ENCODE measurements at regions not wholly inside any gene's neighbourhood (a gene's known extent, or its start where the extent isn't known, plus 50 kb on each side); places are given as distances from the start of the nearest gene placed in this dataset.

DNA sequence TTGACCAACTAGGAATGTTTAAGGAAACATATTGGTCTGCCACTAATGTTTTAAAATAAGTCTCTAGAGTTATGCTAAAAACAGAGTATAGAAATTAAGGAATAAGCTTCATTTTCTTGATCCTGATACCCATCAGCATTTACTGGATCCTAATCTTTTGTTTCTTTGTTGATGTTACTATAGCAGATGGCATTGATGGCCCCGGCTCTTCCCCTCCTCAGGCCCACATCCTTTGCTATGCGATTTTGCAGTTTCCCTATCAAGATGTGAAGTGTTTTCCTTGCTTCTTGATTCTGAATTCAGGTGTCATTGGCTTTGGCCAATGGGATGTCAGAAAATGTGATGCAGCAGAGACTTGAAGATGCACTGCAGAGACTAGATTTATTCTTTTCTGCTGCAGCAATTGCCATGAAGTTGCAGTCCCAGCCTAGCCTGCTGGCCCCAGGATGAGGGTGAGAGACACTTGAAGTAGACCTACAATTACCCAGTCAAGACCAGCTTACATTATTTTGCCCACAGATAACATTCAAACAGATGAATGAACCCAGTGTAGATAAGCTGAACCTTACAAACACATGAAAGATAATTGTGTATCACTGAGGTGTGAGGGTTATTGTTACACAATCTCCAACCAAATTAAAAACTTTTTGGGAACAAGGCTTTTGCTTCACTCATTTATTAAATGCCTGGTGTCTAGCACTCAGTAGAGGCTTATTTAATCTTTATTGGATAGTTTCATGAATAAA, 115.2 kb upstream of the ITGA4 start:
- no peak for DNase-seq (ENCODE audit: low spot score)

DNA sequence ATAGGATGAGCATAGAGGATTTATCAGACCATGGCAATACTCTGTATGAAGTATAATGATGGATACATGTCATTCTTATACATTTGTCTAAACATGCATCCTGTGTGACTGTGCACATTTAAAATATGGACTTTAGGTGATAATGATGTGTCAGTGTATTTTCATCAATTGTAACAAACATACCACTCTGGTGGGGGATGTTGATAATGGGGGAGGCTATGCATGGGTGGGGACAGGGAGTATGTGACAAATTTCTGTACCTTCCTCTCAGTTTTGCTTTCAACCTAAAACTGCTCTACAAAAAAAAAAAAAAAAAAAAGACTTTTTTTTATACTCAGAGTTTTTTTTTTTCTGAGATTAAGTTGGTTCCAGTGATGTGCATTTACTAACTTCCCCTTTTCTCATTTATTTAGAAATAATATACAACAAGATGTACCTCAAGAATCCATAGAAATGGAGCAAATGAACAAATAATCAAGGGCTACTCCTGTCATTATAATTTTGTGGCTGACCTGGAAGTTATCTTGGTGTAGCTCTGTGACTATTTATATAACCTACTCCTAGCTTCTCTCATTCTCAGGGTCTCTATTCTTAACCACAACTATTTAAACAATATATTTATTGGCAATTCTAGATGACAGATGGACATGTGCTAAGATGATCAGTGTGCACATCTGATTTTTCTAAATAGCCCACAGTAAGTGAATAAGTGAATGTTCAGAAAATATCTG, 108.9 kb upstream of the ITGA4 start:
- DNase-seq (ENCODE audit: low spot score) = no peak

DNA sequence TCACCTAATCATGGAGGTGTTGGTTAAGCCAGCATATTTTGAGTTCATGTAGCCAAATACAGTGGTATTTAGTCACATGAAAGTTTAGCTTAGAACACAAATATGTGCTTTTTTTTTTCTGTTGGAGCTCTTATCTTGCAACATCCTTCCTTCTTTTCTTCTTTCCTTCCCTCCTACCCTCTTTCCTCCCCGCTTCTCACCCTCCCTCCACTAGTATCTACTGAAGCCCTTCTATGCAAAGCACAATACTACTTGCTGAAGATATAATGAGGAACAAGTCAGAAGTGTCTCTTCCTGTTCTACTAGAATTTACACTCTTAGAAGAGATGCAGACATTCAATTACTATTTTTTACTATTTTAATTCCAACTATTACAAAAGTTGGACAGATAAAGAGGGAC, 105.0 kb upstream of the ITGA4 start:
- DNase-seq (ENCODE audit: low spot score) = no peak

DNA sequence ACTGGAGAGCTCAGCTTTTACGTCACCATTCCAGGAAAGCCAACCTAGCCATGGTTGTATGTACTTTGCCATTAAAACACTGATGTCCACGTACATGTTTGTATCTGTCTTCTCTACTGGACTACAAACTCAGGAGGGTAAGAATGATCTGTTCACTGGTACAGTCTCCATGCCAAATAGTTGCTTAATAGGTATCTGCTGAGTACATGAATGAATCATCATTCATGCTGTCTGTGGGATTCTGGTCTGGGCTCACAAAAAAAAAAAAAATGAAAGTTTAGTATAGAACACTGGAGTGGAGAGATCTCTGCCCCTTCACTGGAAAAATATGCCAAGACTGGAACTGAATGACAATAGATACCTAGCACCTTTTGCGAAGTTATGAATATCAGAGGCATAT, 102.6 kb upstream of the ITGA4 start:
- DNase-seq (ENCODE audit: low spot score) = no peak

DNA sequence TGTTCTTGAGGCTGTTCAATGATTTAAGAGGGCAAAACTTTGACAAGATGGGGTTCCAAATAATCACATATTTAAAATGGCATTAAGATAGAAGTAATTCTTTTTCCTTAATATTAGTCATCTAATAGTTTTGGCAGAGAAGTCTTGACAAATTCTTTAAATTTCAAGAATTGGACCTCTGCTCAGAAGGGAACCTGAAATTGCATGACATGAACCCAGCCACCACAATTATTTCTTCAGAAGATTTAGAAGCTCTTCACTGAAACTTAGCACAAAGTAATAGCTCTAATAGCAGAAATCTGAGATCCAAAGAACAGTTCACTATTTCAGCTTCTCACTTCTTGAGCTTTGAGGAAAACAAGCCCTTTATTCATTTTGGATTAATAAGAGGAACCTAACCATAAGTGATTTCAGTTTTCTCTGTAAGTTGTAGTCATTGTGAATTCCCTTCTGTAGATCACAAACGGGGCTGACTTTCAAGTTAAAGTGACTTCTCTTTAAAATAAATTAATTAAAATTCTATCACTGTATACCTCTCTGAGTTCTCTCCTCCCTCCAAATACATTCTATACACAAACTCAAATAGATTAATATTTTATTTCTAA, 100.6 kb upstream of the ITGA4 start:
- no peak for DNase-seq (ENCODE audit: low spot score)

DNA sequence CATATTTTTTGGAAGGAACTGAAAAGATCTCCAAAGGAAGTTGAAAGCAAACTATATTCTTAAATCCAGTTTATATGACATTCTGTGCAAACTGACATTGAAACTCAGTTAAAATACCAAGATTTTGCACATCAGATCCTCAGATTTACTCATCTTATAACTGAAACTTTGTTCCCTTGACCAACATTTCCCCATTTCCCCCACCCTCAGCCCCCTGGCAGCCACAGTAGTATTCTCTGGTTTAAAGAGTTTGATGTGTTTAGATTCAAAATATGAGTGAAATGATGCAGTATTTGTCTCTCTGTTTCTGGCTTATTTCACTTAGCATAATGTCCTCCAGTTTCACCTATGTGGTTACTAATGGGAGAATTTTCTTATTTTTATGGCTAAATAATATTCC, 99.2 kb upstream of the ITGA4 start:
- no peak for DNase-seq (ENCODE audit: low spot score)

DNA sequence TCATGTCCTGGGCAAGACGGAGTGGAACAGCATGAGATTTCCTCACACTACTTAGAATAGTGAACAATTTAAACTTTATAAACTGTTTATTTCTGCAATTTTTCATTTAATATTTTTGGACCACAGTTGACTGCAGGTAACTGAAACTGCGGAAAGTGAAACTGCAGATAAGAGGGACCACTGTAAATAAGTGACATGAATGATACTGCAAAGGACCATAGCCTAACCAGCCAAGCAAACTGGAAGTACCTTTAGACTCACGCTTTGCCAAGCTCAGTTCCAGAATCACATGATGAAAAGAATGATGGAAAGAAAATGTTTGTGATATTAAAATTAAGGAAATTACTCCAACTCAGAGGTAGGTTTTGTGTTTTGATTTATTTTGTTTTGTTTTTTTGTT, 94.6 kb upstream of the ITGA4 start:
- no peak for DNase-seq (ENCODE audit: low spot score)

DNA sequence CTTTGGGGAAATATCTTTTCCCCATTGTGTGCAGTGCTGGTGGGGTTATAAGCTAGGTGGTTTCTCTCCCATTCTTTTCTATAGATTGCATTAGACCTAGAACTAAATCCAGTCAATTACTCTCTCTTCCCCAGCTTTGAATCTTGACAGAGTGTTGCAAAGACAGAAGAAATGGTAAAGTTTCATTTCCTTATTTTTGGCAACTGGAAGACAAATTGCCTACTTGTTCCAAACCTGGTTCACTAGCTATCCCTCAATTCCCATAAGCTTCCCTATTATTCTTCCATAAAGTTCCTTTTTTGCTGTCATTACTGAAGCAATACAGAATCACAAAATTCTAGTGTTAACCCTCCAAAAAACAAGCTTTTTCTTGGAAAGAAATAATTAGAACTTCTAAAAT, 94.0 kb upstream of the ITGA4 start:
- no peak for DNase-seq (ENCODE audit: low spot score)

DNA sequence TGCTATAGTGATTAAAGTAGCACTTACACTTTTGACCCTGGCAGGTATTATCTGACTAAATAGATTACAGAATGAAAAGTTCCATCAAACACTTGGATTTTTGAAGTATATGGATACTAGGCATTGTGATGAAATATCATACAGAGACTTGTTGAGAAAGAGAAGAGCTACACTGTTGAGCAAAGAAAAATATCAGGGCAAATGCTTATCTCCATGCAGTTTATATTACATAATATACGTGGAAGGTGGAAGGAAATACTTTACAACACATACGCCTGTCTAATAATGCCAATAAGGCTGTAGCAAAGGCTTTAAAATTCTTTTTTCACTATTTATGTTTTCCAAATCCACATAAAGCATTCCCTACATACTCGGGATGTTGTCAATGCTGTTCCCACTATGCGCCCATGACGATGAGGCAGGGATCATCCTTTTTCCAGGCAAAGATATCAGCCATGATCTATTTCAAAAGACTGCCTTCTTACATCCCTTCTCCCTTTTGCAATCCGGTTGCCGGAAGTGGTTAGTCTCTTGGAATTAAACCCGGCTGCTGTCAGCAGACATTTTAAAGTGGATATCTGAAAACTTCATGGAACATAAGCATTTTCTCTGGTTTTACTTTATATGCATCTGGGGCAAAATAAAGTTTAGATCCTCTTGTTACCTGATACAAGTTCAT, 92.6 kb upstream of the ITGA4 start:
- no peak for DNase-seq (ENCODE audit: low spot score)

DNA sequence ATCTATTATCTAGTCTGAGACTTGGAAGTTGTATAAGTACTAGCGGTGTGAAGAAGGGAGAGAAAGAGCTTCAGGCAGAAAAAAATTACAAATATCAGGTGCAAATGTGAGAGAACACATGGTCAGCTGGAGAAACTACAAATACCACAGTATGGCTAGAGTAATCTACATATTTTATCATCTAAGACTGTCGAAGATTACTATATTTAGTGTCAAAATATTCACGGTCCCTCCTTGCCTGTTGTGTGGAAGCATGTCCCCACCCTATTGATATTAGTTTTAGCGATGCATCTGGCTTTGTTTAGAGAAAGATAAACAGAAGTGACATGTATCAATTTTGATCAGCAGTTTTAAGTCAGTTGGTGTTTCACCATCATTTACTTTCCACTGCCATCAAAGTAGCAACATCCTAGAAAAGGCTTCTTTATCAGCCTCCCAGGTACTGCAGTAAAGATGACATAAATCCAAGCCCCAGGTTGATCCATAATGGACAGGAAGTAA, 90.5 kb upstream of the ITGA4 start:
- DNase-seq (ENCODE audit: low spot score) = no peak

DNA sequence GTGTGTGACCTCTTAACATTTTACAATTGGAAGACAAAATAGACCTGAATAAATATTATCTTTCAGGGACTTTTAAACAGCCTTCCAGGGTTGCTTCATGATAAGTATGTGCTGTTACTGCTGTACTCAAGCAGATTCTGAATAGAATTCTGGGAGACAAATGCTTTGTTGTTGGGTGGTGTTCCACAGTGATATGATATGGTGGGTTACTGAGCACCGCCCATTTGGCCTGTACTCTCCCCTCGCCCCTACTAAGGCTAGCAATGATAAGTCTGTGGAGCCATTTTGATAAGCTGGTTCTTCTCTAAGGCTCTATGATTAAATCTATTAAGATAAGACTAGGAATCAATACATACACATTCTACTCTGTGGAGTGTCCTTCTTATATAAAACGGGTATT, 89.8 kb upstream of the ITGA4 start:
- no peak for DNase-seq (ENCODE audit: low spot score)

DNA sequence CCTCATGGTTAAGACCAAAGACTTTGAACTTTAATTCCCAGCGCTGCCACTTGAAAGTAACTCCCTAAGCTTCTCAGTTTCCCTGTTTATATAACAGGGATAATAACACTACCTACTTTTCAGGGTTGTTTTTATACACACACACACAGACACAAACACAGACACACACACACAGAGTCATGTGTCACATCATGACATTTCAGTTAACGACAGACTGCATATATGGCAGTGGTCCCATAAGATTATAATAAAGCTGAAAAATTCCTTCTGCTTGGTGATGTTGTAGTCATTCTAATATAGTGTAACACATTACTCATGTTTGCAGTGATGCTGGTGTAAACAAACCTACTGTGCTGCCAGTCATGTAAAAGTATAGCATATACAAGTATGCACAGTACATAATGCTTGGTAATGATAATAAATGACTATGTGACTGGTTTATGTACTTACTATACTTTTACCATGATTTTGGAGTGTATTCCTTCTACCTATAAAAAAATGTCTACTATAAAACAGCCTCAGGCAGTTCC, 89.2 kb upstream of the ITGA4 start:
- DNase-seq (ENCODE audit: low spot score) = no peak

DNA sequence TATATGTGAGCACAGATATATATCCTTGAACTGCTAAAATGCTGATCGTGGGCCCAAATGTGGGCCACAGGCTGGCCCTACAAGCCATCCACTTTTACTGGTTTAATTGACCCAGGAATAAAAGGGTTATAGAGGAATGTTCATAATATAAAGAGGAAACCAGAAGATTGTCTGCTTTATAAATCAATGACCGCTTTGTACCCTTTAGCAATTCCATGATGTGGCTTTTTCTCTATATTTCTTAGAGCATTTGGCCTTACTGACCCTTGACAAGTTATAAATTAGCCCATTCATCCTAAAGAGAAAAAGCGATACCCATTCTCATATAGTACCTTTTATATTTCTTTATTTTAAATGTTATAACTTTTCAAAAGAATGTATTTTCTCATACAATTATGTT, 87.1 kb upstream of the ITGA4 start:
- no peak for DNase-seq (ENCODE audit: low spot score)

DNA sequence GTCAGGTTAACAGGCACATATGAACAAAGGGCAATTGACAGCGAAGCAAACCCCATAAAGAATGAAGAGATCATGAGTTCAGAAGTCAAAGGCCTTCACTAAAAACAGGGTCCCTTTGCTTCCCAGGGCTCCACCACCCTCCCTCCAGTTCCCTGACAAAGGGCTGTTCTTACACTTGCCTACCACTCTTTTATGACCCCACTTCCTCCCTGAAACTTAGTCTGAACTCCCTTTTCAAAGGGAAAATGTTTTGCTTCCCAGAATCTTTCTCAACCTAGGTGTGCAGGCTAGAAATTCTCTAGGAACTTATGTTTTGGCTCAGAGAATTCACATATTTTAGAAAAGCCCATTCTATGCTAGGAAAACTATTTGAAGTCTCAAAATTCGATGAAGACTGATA, 86.0 kb upstream of the ITGA4 start:
- no peak for DNase-seq (ENCODE audit: low spot score)

DNA sequence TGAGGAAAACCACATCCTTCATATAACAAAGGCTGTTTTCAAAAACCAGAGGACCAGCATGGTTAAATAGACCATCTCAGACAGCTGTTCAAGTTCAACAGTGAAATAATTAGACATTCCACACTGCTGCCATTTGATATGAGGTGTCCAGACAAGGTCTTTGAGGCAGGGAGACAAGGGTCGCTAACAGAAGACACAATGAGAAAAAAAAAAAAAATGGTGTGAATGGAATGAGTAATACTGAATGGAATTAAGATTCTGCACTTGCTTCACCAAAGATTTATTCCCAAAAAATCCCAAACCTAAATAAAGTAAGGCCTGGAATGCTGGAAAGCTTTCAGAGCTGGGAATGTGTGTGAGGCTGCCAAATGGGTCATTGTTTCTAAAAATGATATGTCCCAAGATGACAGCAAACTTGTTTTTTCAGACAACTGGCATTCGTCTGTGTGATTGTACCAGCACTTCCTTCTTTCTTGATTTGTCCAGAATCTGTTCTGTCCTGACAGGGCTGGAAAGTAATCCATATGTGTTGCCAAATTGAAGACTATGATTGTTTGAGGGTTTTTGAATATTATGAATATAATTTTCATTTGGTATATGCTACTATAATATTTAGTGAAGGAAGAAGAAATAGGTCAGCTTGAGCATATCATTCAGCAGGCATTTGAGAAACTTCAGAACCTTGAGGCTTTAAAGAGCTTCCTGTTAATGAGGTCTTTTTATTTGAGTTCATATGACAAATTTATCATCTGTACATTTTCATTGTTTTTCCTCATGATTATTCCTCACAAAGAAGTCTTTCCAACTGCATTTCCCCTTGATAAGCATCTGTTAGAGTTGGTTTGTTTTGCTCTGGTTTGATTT, 85.2 kb upstream of the ITGA4 start:
- no peak for DNase-seq (ENCODE audit: low spot score)

DNA sequence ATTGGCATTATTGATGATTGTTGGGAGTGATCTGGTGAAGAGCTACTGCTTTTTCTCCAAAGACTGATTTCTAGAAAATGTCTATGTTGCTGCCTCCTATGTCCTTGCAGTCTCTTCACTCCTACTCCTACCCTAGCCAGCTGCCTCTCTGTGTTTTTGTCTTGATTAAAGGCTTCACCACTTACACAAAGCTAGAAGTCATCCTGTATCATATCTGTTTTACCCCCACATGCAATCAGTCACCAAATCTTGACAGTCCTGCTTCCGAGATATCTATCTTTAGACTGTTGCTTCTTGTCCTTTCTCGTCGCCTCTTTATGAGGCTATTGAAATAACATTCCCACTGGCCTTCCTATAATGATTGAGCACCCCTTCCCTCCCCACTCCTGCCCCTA, 84.5 kb upstream of the ITGA4 start:
- DNase-seq (ENCODE audit: low spot score) = peak; percentile 24

DNA sequence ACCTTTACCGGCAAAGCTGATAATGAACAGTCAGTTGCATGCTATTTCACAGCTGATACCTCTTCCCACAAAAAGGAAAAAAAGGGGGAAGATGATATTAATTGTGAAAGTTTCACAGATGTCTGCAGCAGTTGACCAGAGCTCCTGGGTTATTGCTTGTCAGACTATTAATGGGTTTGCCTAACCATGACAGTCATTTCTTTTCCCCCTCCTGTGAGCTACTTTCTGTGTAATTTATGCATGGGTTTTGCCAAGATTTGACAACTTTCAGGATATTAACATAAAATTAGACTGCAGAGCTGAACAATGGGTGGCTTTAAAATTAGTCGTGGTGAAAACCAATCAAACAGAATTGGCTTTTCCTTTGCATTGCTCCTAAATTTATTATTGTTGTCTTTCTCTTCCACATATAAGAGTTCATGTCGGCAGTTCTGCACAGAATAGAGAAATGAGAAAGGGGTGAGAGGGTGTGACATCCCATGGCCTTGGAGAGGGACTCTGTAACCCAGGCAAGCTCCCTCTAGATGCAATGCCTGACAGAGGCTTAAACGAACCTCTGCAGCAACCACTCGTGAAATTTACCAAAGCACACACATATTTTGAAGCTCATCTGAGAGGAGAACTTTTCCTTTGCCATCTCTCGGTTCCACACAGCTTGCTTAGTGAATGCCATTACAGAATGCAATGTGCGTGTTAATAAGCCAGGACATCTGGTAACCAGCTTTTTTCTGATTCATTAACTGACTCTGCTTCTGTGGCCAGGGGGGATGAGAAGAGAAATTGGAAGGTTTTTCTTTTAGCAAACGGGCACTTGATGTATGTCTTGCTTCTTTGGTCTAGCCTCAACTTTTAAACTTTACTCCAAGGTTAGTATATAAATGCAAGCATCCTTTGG, 82.2 kb upstream of the ITGA4 start:
- no peak for DNase-seq (ENCODE audit: low spot score)

DNA sequence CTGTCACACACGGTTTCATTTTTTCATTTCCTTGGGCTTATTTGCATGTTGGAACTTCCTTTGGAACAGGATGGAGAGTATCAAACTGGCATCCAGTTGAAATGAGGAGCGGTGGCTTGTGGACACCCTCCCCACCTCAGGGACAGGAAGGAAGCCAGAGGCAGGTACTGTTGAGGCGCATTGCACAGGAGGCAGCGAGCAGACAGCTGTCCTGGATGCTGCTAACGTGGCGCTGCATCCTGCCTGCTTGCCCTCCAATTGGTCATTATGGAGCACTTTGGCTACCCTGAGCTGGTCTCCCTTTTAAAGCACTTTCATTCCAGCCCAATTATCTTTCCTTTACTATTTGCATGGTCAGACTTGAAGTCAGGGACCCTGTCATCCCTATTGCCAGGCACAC, 80.7 kb upstream of the ITGA4 start:
- DNase-seq (ENCODE audit: low spot score) = peak; percentile 66

DNA sequence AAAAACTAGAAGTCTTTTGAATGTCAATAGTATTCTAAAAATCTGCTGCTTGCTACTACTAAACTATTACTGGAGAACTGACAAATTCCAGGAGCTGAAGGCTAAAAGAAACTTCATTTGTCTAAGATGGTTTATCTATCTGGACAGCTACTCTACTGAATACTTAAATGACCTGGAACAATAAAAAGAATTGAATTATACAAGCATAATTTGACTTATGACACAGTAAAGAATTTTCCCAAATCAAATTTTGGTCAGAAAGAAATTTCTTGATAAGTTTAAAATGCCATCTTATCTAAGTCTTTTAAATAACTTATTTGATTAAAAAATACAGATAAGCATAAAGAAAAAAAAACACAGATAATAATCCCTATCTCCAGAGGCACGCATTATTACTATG, 80.2 kb upstream of the ITGA4 start:
- peak; percentile 70 for DNase-seq (ENCODE audit: low spot score)

DNA sequence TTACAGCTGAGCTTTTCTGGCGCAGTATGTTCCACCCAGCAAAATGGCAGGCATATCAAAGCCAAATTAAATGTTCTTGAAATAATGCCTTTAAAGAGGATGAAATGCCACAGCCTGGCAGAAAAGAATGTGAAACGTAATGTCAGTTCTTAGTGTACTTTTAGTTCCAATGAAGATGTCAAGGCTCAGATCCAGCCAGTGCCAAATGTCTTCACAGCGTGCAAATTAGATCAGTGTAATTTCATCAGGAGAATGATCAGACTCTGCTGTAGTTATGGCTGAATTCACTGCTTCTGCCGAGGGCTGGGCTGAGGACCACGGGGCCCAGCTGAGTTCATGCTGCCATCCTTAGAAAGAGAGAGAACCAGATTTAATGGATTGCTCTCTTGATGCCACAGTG, 78.7 kb upstream of the ITGA4 start:
- DNase-seq (ENCODE audit: low spot score) = peak; percentile 79

Data from SK-N-DZ (cell line).